Suprapubic skin (tissue), 4 donors: ENCODE measurements at regions not wholly inside any gene's neighbourhood (a gene's known extent, or its start where the extent isn't known, plus 50 kb on each side); places are given as distances from the start of the nearest gene placed in this dataset.

ENCODE experiments used
- CTCF ChIP-seq, 2 donors: fragments of 200-600 bp in 1 of 2; fragments of 450-650 bp in 1 of 2; sonication (generic) in 1 of 2; IDR thresholded peaks; one replicate each; pipeline ENCODE4 v1.5.1; 2016 to 2019; ENCODE audit warnings: antibody characterized with exemption in 2 of 2, mild to moderate bottlenecking in 1 of 2, moderate library complexity in 1 of 2
- EP300 ChIP-seq: sonication (generic); formaldehyde crosslinking; IDR thresholded peaks from one replicate; pipeline ENCODE4 v1.6.1; 2017; ENCODE audit warnings: antibody characterized with exemption
- POLR2A ChIP-seq, 2 donors: fragments of 450-650 bp; IDR thresholded peaks; one replicate each; pipeline ENCODE4 v1.6.1; 2017; ENCODE audit warnings: antibody characterized with exemption in 2 of 2, mild to moderate bottlenecking in 2 of 2, moderate library complexity in 2 of 2
- POLR2AphosphoS5 ChIP-seq, 3 donors: sonication (generic); formaldehyde crosslinking; IDR thresholded peaks; one replicate each; pipeline ENCODE4 v1.6.1; 2017; ENCODE audit warnings: antibody characterized with exemption in 3 of 3

GRCh38 chr4:107559653-107560052, 160.4 kb downstream of the PAPSS1 start:
- TF ChIP-seq CTCF (IDR thresholded peaks at IDR 0.05), result no peak
- no peak for TF ChIP-seq POLR2A (IDR thresholded peaks at IDR 0.05)
- TF ChIP-seq POLR2AphosphoS5 (IDR thresholded peaks at IDR 0.05), result no peak
- TF ChIP-seq EP300, result no peak
